GM12892 (cell line): ENCODE measurements at regions not wholly inside any gene's neighbourhood (a gene's known extent, or its start where the extent isn't known, plus 50 kb on each side); places are given as distances from the start of the nearest gene placed in this dataset.

Source experiments
- POLR2A ChIP-seq: IDR thresholded peaks from 2 replicates; pipeline ENCODE4 v1.6.1; 2011; ENCODE audit warnings: low read depth, low read length, control low read depth
- POLR2AphosphoS5 ChIP-seq: IDR thresholded peaks from 2 replicates; pipeline ENCODE4 v1.6.1; 2011; ENCODE audit warnings: low read depth, low read length, control low read depth

- TF ChIP-seq POLR2AphosphoS5, result no peak
- no peak for TF ChIP-seq POLR2A
These were observed 1166.4 kb upstream of the CNTN5 start for GRCh38 chr11:97854357-97854756.
